Trophoblast cell (in vitro differentiated cells and primary cell): ENCODE measurements at regions not wholly inside any gene's neighbourhood (a gene's known extent, or its start where the extent isn't known, plus 50 kb on each side); places are given as distances from the start of the nearest gene placed in this dataset.

Source experiments
- DNase-seq, 2 donors: peaks; one replicate each; pipeline ENCODE4 v3.0.0-alpha.2; 2016
- H2AFZ ChIP-seq: 2 replicates; pipeline ENCODE4 v1.6.1; 2013; ENCODE audit warnings: low read length, moderate library complexity, mild to moderate bottlenecking; ENCODE audit not compliant: insufficient read depth, poor library complexity
- H2AK5ac ChIP-seq: 2 replicates; pipeline ENCODE4 v1.6.1; 2013; ENCODE audit warnings: mild to moderate bottlenecking, low read length
- H2BK120ac ChIP-seq: 2 replicates; pipeline ENCODE4 v1.6.1; 2013; ENCODE audit warnings: low read length, mild to moderate bottlenecking, moderate library complexity; ENCODE audit not compliant: insufficient read depth, poor library complexity
- H2BK12ac ChIP-seq: 2 replicates; pipeline ENCODE4 v1.6.1; 2013; ENCODE audit warnings: mild to moderate bottlenecking, low read length, moderate library complexity
- H2BK5ac ChIP-seq: 2 replicates; pipeline ENCODE4 v1.6.1; 2013; ENCODE audit warnings: low read length, low read depth, moderate library complexity, mild to moderate bottlenecking; ENCODE audit not compliant: poor library complexity
- H3K14ac ChIP-seq: 2 replicates; pipeline ENCODE4 v1.6.1; 2013; ENCODE audit warnings: mild to moderate bottlenecking, low read length
- H3K18ac ChIP-seq: 2 replicates; pipeline ENCODE4 v1.6.1; 2013; ENCODE audit warnings: mild to moderate bottlenecking, low read length
- H3K23ac ChIP-seq: 2 replicates; pipeline ENCODE4 v1.6.1; 2013; ENCODE audit warnings: low read length
- H3K27ac ChIP-seq: 2 replicates; pipeline ENCODE4 v1.5.1; 2013; ENCODE audit warnings: low read depth, mild to moderate bottlenecking, inconsistent platforms, low read length, moderate library complexity
- H3K27me3 ChIP-seq: 2 replicates; pipeline ENCODE4 v1.6.1; 2013; ENCODE audit warnings: inconsistent platforms, mild to moderate bottlenecking, low read length, moderate library complexity; ENCODE audit not compliant: insufficient read depth
- H3K36me3 ChIP-seq, 2 experiments: 1 replicate in 1 of 2; 2 replicates in 1 of 2; pipeline ENCODE4 v1.6.1; 2013; ENCODE audit warnings: low read length in 2 of 2, mild to moderate bottlenecking in 2 of 2, moderate library complexity in 1 of 2; ENCODE audit not compliant: insufficient read depth in 2 of 2, control insufficient read depth in 1 of 2
- H3K4ac ChIP-seq: 2 replicates; pipeline ENCODE4 v1.6.1; 2013; ENCODE audit warnings: low read depth, mild to moderate bottlenecking, low read length, moderate library complexity
- H3K4me1 ChIP-seq, 2 experiments: 1 replicate in 1 of 2; 2 replicates in 1 of 2; pipeline ENCODE4 v1.6.1; 2013; ENCODE audit warnings: low read length in 2 of 2, mild to moderate bottlenecking in 2 of 2, moderate library complexity in 1 of 2; ENCODE audit not compliant: insufficient read depth in 2 of 2, control insufficient read depth in 1 of 2
- H3K4me2 ChIP-seq: 2 replicates; pipeline ENCODE4 v1.6.1; 2013; ENCODE audit warnings: inconsistent platforms, mild to moderate bottlenecking, low read length, moderate library complexity
- H3K4me3 ChIP-seq: 2 replicates; pipeline ENCODE4 v1.5.1; 2013; ENCODE audit warnings: mild to moderate bottlenecking, low read depth, low read length, inconsistent platforms
- H3K79me1 ChIP-seq: one replicate; pipeline ENCODE4 v1.6.1; 2013; ENCODE audit warnings: low read length
- H3K79me2 ChIP-seq: 2 replicates; pipeline ENCODE4 v1.6.1; 2013; ENCODE audit warnings: low read length, mild to moderate bottlenecking; ENCODE audit not compliant: control insufficient read depth, insufficient read depth, poor library complexity
- H3K9ac ChIP-seq: 2 replicates; pipeline ENCODE4 v1.6.1; 2013; ENCODE audit warnings: mild to moderate bottlenecking, low read length
- H3K9me3 ChIP-seq: 2 replicates; pipeline ENCODE4 v1.6.1; 2013; ENCODE audit warnings: low read depth, mild to moderate bottlenecking, control low read depth, inconsistent platforms, low read length; ENCODE audit not compliant: insufficient read depth
- H4K12ac ChIP-seq: 2 replicates; pipeline ENCODE4 v1.6.1; 2013; ENCODE audit warnings: low read depth, mild to moderate bottlenecking, low read length, moderate library complexity
- H4K8ac ChIP-seq: 2 replicates; pipeline ENCODE4 v1.6.1; 2013; ENCODE audit warnings: low read depth, mild to moderate bottlenecking, low read length, moderate library complexity
- H4K91ac ChIP-seq: one replicate; pipeline ENCODE4 v1.6.1; 2013; ENCODE audit warnings: low read depth, mild to moderate bottlenecking, low read length, moderate library complexity
- WGBS: extraction: QIAGEN DNeasy Blood & Tissue Kit; methylation state at CpG from one replicate; pipeline ENCODE4 v1.1.7; 2013; ENCODE audit warnings: missing lambda C conversion rate; ENCODE audit not compliant: insufficient read length, insufficient coverage; ENCODE audit errors: extremely low coverage; 5-methylcytosine and 5-hydroxymethylcytosine counted together

DNA sequence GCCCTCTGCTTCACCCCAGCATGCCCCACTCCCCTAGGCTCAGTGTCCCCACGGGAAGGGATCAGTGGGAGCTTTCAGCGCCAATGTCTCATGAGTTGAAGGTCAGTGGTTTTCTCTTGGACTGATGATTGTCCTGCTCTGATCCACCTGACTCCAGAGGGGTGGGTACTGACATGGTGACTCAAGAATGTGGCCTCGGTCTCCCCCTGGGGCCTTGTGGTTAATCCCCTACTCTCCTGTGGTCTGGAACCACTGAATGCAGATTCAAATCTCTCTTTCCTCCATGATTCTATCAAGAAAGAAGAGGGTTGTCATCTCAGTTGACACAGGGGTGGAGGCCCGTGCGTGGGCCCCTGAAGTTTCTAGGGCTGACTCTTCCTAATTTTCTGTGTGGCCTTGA lies 176.9 kb downstream of the RPS24 start:
- Histone ChIP-seq H3K4me1 (peaks cover 2 to 13% of the 10 kb centered on the region in 2 experiments), H3K27me3 (no peaks in the 10 kb centered on the region), H3K79me2 (no peaks in the 10 kb centered on the region), H3K36me3 (no peaks in the 10 kb centered on the region), H3K9ac (no peak overlapping the region), H2BK5ac (no peak overlapping the region), H3K4me2 (no peak overlapping the region), H3K4me3 (no peak overlapping the region), H3K23ac (no peak overlapping the region), H4K8ac (no peak overlapping the region), H3K9me3 (no peaks in the 10 kb centered on the region), H2BK120ac (no peak overlapping the region), H3K18ac (no peak overlapping the region), H2AK5ac (no peak overlapping the region), H3K4ac (no peak overlapping the region), H2AFZ (no peak overlapping the region), H3K14ac (no peak overlapping the region), H3K27ac (no peak overlapping the region), H4K91ac (peak overlapping the region; percentile 74), H2BK12ac (peak overlapping the region; percentile 7), H3K79me1 (peaks cover 15% of the 10 kb centered on the region), H4K12ac (no peak overlapping the region)
- no peak for DNase-seq
- WGBS = no CpG with 5 or more reads among the region's 5 CpGs

DNA sequence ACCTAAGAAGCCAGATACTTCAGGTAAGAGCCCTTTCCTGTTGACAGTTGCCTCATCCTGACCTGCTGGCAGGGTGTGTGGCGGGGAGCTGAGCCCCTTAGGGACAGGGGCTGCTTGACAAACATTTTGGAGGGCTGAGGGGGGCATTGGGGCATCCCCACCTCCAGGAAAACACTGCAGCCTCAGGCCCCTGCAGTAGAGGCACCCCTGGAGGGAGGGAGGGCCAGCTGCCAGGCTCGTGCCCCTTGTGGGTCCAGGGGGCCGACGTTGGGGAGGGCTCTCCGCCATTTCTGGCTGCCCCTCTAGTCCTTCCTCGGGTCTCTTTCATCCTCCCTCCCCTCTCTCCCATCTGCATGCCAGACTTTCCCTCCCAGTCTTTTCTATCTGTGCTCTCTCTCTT lies 177.3 kb downstream of the RPS24 start:
- H3K4me2 ChIP-seq = no peak overlapping the region
- peak overlapping the region; percentile 18 for H2BK5ac ChIP-seq
- no peak overlapping the region for H3K9ac ChIP-seq
- peak overlapping the region; percentile 41 for H3K4ac ChIP-seq
- H3K27me3 ChIP-seq = no peaks in the 10 kb centered on the region
- no peak overlapping the region for H3K4me3 ChIP-seq
- no peak overlapping the region for H3K23ac ChIP-seq
- no peaks in the 10 kb centered on the region for H3K79me2 ChIP-seq
- H2BK12ac ChIP-seq = peak overlapping the region; percentile 63
- peak overlapping the region; percentile 23 for H3K18ac ChIP-seq
- no peak overlapping the region for H3K27ac ChIP-seq
- H3K36me3 ChIP-seq = no peaks in the 10 kb centered on the region
- H2AK5ac ChIP-seq = no peak overlapping the region
- peaks cover 6 to 14% of the 10 kb centered on the region in 2 experiments for H3K4me1 ChIP-seq
- H3K14ac ChIP-seq = peak overlapping the region; percentile 49
- no peak for DNase-seq
- peak overlapping the region; percentile 5 for H4K8ac ChIP-seq
- H4K12ac ChIP-seq = no peak overlapping the region
- no CpG with 5 or more reads among the region's 6 CpGs for WGBS
- H3K9me3 ChIP-seq = no peaks in the 10 kb centered on the region
- H3K79me1 ChIP-seq = peaks cover 15% of the 10 kb centered on the region
- no peak overlapping the region for H2AFZ ChIP-seq
- H2BK120ac ChIP-seq = peak overlapping the region; percentile 58
- peak overlapping the region; percentile 74 for H4K91ac ChIP-seq

DNA sequence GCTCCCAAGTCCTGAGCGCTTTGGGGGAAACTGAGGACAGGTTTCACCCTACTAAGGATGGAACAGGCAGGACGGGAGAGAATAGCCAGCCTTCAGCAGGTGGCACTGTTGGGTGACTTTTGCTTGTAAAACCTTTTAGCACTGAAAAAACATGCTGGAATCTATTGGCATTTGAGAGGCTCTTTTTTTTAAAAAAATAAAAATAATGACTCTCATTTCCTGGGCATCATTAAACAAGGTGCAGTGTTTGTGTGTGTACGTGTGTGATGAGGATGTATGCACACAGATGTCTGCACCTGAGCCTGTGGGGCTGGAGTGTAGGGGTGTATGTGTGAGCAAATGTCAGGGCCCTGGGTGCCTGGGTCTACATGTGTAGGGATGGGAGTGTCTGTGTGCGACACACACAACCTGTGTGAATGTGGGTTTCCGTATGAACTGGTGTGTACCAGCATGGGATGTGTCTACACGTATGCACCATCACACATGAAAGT lies 177.9 kb downstream of the RPS24 start:
- no peak overlapping the region for H3K9ac ChIP-seq
- H4K8ac ChIP-seq = no peak overlapping the region
- H3K4me2 ChIP-seq = no peak overlapping the region
- no peaks in the 10 kb centered on the region for H3K36me3 ChIP-seq
- no peak overlapping the region for H4K12ac ChIP-seq
- no peak overlapping the region for H2BK5ac ChIP-seq
- H3K23ac ChIP-seq = no peak overlapping the region
- WGBS = no CpG with 5 or more reads among the region's 6 CpGs
- H3K27ac ChIP-seq = no peak overlapping the region
- H3K27me3 ChIP-seq = no peaks in the 10 kb centered on the region
- H3K9me3 ChIP-seq = no peaks in the 10 kb centered on the region
- peak overlapping the region; percentile 58 for H2BK120ac ChIP-seq
- H3K79me2 ChIP-seq = no peaks in the 10 kb centered on the region
- peak overlapping the region; percentile 74 for H4K91ac ChIP-seq
- peak overlapping the region; percentile 45 for H2BK12ac ChIP-seq
- no peak overlapping the region for H3K4ac ChIP-seq
- peak in 1 of 2 donors; percentile 20 for DNase-seq
- H3K18ac ChIP-seq = peak overlapping the region; percentile 10
- H3K14ac ChIP-seq = no peak overlapping the region
- peak overlapping the region; percentile 31 for H2AK5ac ChIP-seq
- H3K79me1 ChIP-seq = peaks cover 15% of the 10 kb centered on the region
- H3K4me1 ChIP-seq = peaks cover 7 to 14% of the 10 kb centered on the region in 2 experiments
- H2AFZ ChIP-seq = no peak overlapping the region
- no peak overlapping the region for H3K4me3 ChIP-seq

DNA sequence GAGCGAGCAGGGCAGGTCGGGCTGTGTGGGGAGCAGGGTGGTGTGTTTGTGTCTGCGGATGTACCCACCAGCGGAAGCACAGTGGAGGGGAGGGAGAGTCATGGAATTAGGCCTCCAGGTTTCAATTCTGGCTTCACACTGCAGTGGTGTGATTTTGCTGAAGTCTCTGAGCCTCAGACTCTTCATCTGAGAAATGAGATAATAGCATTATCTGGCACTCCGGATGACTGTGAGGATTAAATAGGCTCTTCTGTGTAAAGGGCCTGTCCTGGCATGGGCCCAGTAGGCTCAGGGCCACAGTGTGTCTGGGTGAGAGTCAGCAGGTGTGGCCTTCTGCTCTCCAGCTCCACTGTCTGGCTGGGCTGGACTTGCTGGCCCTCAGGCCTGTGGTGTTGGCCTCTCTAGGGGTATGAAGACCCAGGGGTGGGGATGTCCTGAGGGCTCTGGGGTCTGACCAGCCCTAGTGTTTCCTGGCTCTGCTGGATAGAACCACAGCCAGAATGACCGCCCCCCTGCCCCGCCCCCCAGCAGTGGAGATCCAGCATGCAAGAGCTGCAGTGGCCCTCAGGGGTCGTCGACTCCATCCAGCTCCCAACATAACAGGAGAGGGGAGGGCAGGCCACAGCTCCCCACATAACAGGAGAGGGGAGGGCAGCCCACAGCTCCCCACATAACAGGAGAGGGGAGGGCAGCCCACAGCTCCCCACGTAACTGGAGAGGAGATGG lies 178.6 kb downstream of the RPS24 start:
- peak overlapping the region; percentile 58 for H2BK12ac ChIP-seq
- no peak overlapping the region for H3K4ac ChIP-seq
- H3K27ac ChIP-seq = no peak overlapping the region
- no peak overlapping the region for H4K8ac ChIP-seq
- no peak overlapping the region for H3K4me2 ChIP-seq
- peak overlapping the region; percentile 69 for H2BK120ac ChIP-seq
- H3K9ac ChIP-seq = no peak overlapping the region
- no peak overlapping the region for H3K4me3 ChIP-seq
- H3K27me3 ChIP-seq = no peaks in the 10 kb centered on the region
- no CpG with 5 or more reads among the region's 10 CpGs for WGBS
- no peaks in the 10 kb centered on the region for H3K9me3 ChIP-seq
- H3K18ac ChIP-seq = peak overlapping the region; percentile 10
- peak overlapping the region; percentile 41 for H4K91ac ChIP-seq
- H3K79me1 ChIP-seq = peaks cover 15% of the 10 kb centered on the region
- peak overlapping the region; percentile 64 for H2AK5ac ChIP-seq
- H2AFZ ChIP-seq = no peak overlapping the region
- peak overlapping the region; percentile 31 for H3K14ac ChIP-seq
- no peaks in the 10 kb centered on the region for H3K79me2 ChIP-seq
- H3K23ac ChIP-seq = no peak overlapping the region
- no peaks in the 10 kb centered on the region for H3K36me3 ChIP-seq
- peaks cover 7 to 14% of the 10 kb centered on the region in 2 experiments for H3K4me1 ChIP-seq
- H2BK5ac ChIP-seq = no peak overlapping the region
- no peak for DNase-seq
- no peak overlapping the region for H4K12ac ChIP-seq
